GM12878 (cell line): ENCODE measurements at regions not wholly inside any gene's neighbourhood (a gene's known extent, or its start where the extent isn't known, plus 50 kb on each side); places are given as distances from the start of the nearest gene placed in this dataset.

ENCODE experiments used
- ATAC-seq: fragments of 200-7000 bp; cut with Tn5 transposase; 3 replicates; pipeline ENCODE4 v1.9.1; 2020; ENCODE audit warnings: mild to moderate bottlenecking, moderate library complexity
- BruUV-seq: library from RNA; stranded (reverse); fragments of 400-500 nt; replicated peaks from 2 replicates; lab custom pipeline; 2021; lab: Mats Ljungman, UMichigan
- CTCF ChIA-PET: fragments of 300-600 bp; sonication (Branson Sonifier 250); formaldehyde crosslinking; extraction: SDS; loops from one replicate; lab custom pipeline; 2021; ENCODE audit warnings: inconsistent platforms; lab: Yijun Ruan, JAX
- POLR2A ChIA-PET: fragments of 350-600 bp; formaldehyde crosslinking; extraction: SDS; loops from one replicate; lab custom pipeline; 2021; ENCODE audit warnings: inconsistent platforms; lab: Charles Lee
- RAD21 ChIA-PET: fragments of 300-600 bp; sonication (Branson Sonifier 250); formaldehyde crosslinking; loops from one replicate; lab custom pipeline; 2023; ENCODE audit warnings: antibody characterized with exemption; ENCODE audit not compliant: unreplicated experiment; lab: Charles Lee
- SMC1A ChIA-PET: fragments of 300-600 bp; sonication (Branson Sonifier 250); formaldehyde crosslinking; loops from one replicate; lab custom pipeline; 2023; ENCODE audit not compliant: unreplicated experiment, uncharacterized antibody; lab: Charles Lee
- DNase-seq: peaks from one replicate; pipeline ENCODE4 v3.0.0-alpha.2; 2011; ENCODE audit warnings: low read depth, low spot score
- FAIRE-seq: peaks from 3 replicates; lab custom pipeline; 2011; peaks lifted over from hg19 to GRCh38; lab: Jason Lieb, UNC
- H2AFZ ChIP-seq: 2 replicates; pipeline ENCODE4 v1.6.0; 2011; ENCODE audit warnings: low read depth, low read length, control low read depth; ENCODE audit not compliant: control insufficient read depth
- H3K27ac ChIP-seq: 2 replicates; pipeline ENCODE4 v1.5.1; 2011; ENCODE audit warnings: control low read depth; ENCODE audit not compliant: control insufficient read depth, insufficient read depth
- H3K27me3 ChIP-seq, 2 experiments: replicated peaks in 1 of 2; 2 replicates each; pipeline versions ENCODE4 v1.6.0 to v1.6.1; 2011; ENCODE audit warnings: low read length in 1 of 2; ENCODE audit not compliant: control insufficient read depth in 2 of 2, insufficient read depth in 2 of 2
- H3K36me3 ChIP-seq, 2 experiments: 2 replicates each; pipeline ENCODE4 v1.5.1; 2011; ENCODE audit warnings: low read length in 1 of 2; ENCODE audit not compliant: control insufficient read depth in 2 of 2, insufficient read depth in 2 of 2
- H3K4me1 ChIP-seq: 2 replicates; pipeline ENCODE4 v1.6.1; 2011; ENCODE audit warnings: mild to moderate bottlenecking, low read length, moderate library complexity, mixed read lengths; ENCODE audit not compliant: control insufficient read depth, insufficient read depth
- H3K4me2 ChIP-seq: 2 replicates; pipeline ENCODE4 v1.6.0; 2011; ENCODE audit warnings: control low read depth; ENCODE audit not compliant: control insufficient read depth, insufficient read depth
- H3K4me3 ChIP-seq: fragments of 200-600 bp; sonication (generic); 2 replicates; pipeline ENCODE4 v1.5.1; 2016
- H3K79me2 ChIP-seq: 2 replicates; pipeline ENCODE4 v1.6.0; 2011; ENCODE audit warnings: low read length; ENCODE audit not compliant: control insufficient read depth, insufficient read depth
- H3K9ac ChIP-seq: 2 replicates; pipeline ENCODE4 v1.8.0; 2011; ENCODE audit warnings: low read length, control low read depth, mixed read lengths; ENCODE audit not compliant: control insufficient read depth, insufficient read depth
- H3K9me3 ChIP-seq: replicated peaks from 3 replicates; pipeline ENCODE4 v1.5.1; 2011; ENCODE audit warnings: mild to moderate bottlenecking, low read length; ENCODE audit not compliant: control insufficient read depth, insufficient read depth
- H4K20me1 ChIP-seq: 2 replicates; pipeline ENCODE4 v1.6.0; 2011; ENCODE audit not compliant: control insufficient read depth, insufficient read depth
- CBX3 ChIP-seq: fragments of 200-600 bp; sonication (generic); IDR thresholded peaks from 2 replicates; pipeline ENCODE4 v1.6.1; 2016; ENCODE audit warnings: low read depth, borderline replicate concordance
- CREB1 ChIP-seq: IDR thresholded peaks from 2 replicates; pipeline ENCODE4 v1.6.1; 2012; ENCODE audit warnings: low read depth, mild to moderate bottlenecking, inconsistent platforms
- EED ChIP-seq: sonication (generic); IDR thresholded peaks from 2 replicates; pipeline ENCODE4 v1.6.1; 2016; ENCODE audit warnings: antibody characterized with exemption, low read depth
- TCF7 ChIP-seq: IDR thresholded peaks from 2 replicates; pipeline ENCODE4 v1.6.1; 2014; ENCODE audit warnings: antibody characterized with exemption, borderline replicate concordance
- ZSCAN29 ChIP-seq: fragments of 450-650 bp; IDR thresholded peaks from 2 replicates; pipeline ENCODE4 v1.6.1; 2017; ENCODE audit warnings: mild to moderate bottlenecking, moderate library complexity
- WGBS: methylation state at CpG from one replicate; pipeline ENCODE4 v1.1.6; 2016; ENCODE audit warnings: low lambda C conversion rate; ENCODE audit not compliant: insufficient replicate concordance, insufficient coverage; ENCODE audit errors: missing lambda C conversion rate; 5-methylcytosine and 5-hydroxymethylcytosine counted together
- in situ Hi-C: fragments of 300-500 bp; cut with MboI; formaldehyde crosslinking; loops from 9 replicates; pipeline ENCODE4 v1.14.3; 2018; ENCODE audit warnings: mixed read lengths
- intact Hi-C: fragments of 100-400 bp; cut with micrococcal nuclease; formaldehyde crosslinking; loops from one replicate; pipeline ENCODE4 v1.14.2; 2022; ENCODE audit not compliant: unreplicated experiment
- TF ChIP-seq, protein P1 (sequence below): IDR thresholded peaks from 2 replicates; pipeline ENCODE4 v1.6.1; 2012; ENCODE audit warnings: low read depth, low read length, improper control_type of control experiment

DNA sequence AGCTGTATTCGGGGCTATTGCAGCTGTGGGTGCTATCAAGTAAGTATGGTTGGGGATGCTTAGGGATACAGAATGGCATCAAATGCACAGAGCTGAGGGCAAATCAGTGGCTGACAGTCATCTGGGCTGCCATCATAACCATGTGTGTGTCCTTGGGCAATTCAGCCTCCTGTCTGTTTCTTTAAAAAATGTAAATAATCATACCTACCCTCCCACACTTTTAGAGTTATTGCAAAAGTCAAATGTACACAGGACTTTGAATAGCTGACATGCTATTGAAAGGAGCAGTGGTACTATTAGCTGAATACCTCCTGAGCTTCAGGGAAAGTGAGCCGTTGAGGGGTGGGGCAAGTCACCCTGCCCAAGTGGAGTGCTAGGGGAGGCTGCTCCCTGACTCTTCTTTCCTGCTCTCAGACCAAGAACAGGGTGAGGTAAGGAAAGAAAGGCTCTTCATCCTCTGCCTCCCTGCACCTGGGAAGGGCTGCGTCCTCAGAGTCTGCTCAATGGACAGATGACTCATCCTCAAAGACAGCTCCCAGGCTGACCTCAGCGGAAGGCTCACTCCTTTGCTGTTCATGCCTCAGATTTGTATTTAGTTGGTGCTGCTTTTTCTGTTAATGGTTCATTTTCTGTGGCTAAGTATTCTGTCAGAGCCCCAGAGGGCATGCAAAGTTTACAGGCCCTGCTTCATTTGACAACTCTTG is 54.9 kb upstream of the BZW1 start:
- no peaks in the 10 kb centered on the region for H3K9me3 ChIP-seq
- SMC1A ChIA-PET, result interaction anchor here (1.1 to 1.2 kb wide), 2 partner anchors 8 to 38 kb away, joined by 3 read pairs; no protein-coding TSS in a partner anchor
- FAIRE-seq (no peak), ATAC-seq (peak; percentile 85), DNase-seq (no peak)
- TF ChIP-seq ZSCAN29, result no peak
- TF ChIP-seq TCF7, result no peak
- TF ChIP-seq, protein P1, sequence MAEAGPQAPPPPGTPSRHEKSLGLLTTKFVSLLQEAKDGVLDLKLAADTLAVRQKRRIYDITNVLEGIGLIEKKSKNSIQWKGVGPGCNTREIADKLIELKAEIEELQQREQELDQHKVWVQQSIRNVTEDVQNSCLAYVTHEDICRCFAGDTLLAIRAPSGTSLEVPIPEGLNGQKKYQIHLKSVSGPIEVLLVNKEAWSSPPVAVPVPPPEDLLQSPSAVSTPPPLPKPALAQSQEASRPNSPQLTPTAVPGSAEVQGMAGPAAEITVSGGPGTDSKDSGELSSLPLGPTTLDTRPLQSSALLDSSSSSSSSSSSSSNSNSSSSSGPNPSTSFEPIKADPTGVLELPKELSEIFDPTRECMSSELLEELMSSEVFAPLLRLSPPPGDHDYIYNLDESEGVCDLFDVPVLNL, result no peak
- no peak for TF ChIP-seq EED
- BruUV-seq, result no TSS peak
- H2AFZ ChIP-seq, result no peak overlapping the region
- no peak overlapping the region for H3K4me3 ChIP-seq
- in situ Hi-C loops, result no loop called here
- WGBS, result 11% methylated on average over 4 of the region's 4 CpGs
- H3K27ac ChIP-seq, result no peak overlapping the region
- no peaks in the 10 kb centered on the region for H3K4me1 ChIP-seq
- intact Hi-C loops, result no loop called here
- no peaks in the 10 kb centered on the region for H3K79me2 ChIP-seq
- POLR2A ChIA-PET, result no interaction called here
- H4K20me1 ChIP-seq, result no peaks in the 10 kb centered on the region
- no peaks in the 10 kb centered on the region for H3K36me3 ChIP-seq
- no peaks in the 10 kb centered on the region; a peak in 1 of 4 replicates for H3K27me3 ChIP-seq
- CTCF ChIA-PET, result interaction anchor here (1.0 kb wide), 1 partner anchor 25 kb away, joined by 3 read pairs; no protein-coding TSS in a partner anchor
- RAD21 ChIA-PET, result interaction anchor here (1.7 kb wide), 1 partner anchor 10 kb away, joined by 4 read pairs; no protein-coding TSS in a partner anchor
- H3K4me2 ChIP-seq, result no peak overlapping the region
- H3K9ac ChIP-seq, result no peak overlapping the region

DNA sequence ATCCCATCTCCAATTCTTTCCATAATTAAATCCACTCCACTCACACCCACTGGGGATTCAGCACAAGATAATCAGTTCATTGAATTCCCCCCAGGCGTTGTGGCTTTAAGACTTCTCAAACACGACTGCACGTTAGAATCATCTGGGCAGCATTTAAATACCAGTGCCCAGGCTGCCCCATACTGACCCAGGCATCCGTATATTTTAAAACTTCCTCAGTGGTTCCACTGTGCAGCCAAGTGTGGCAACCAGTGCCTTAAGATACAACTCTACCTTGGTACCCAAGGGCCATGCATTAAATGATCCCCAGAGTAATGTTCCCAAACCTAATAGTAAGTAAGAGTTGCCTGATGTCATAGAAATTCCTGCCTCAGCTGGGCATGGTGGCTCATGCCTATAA is 54.3 kb upstream of the BZW1 start:
- TF ChIP-seq CREB1 (no peak), CBX3 (no peak)
- DNase-seq, result no peak
- ATAC-seq, result peak; percentile 52
- Histone ChIP-seq H3K27me3 (no peaks in the 10 kb centered on the region; a peak in 1 of 4 replicates), H2AFZ (no peak overlapping the region), H3K36me3 (no peaks in the 10 kb centered on the region), H3K79me2 (no peaks in the 10 kb centered on the region), H3K9ac (no peak overlapping the region), H3K4me2 (no peak overlapping the region), H4K20me1 (no peaks in the 10 kb centered on the region), H3K9me3 (no peaks in the 10 kb centered on the region), H3K4me1 (no peaks in the 10 kb centered on the region), H3K27ac (no peak overlapping the region), H3K4me3 (no peak overlapping the region)
- RAD21 ChIA-PET, result no interaction called here
- no peak for FAIRE-seq
- in situ Hi-C loops, result no loop called here
- WGBS, result 0% methylated on average over 4 of the region's 4 CpGs
- CTCF ChIA-PET, result no interaction called here
- SMC1A ChIA-PET, result interaction anchor here (1.1 to 1.2 kb wide), 2 partner anchors 8 to 38 kb away, joined by 3 read pairs; no protein-coding TSS in a partner anchor
- intact Hi-C loops, result no loop called here
- POLR2A ChIA-PET, result no interaction called here
- BruUV-seq, result no TSS peak
